ENCODE measurements at regions not wholly inside any gene's neighbourhood (a gene's known extent, or its start where the extent isn't known, plus 50 kb on each side); places are given as distances from the start of the nearest gene placed in this dataset.

- Histone ChIP-seq H3K4me1 (no peaks in the 10 kb centered on the region), H3K4me3 (no peak overlapping the region), H3K36me3 (no peaks in the 10 kb centered on the region), H3K27ac (no peak overlapping the region), H3K9me3 (no peaks in the 10 kb centered on the region), H3K27me3 (no peaks in the 10 kb centered on the region)
- no peak for ATAC-seq
- 53 to 88% methylated on average over 5 of the region's 5 CpGs for WGBS, 2 donors (ENCODE audit: low coverage in 1 of 2)
- TF ChIP-seq EP300 (IDR thresholded peaks at IDR 0.05), result no peak
- TF ChIP-seq POLR2A (IDR thresholded peaks at IDR 0.05), result no peak
- TF ChIP-seq CTCF (IDR thresholded peaks at IDR 0.05), result no peak
- TF ChIP-seq POLR2AphosphoS5 (IDR thresholded peaks at IDR 0.05), result no peak
These were observed 288.0 kb upstream of the CHORDC1 start for GRCh38 chr11:90510839-90511238.

GRCh38 chr11:90500922-90501568 is 278.2 kb upstream of the CHORDC1 start:
- TF ChIP-seq CTCF (IDR thresholded peaks at IDR 0.05) (no peak), POLR2AphosphoS5 (IDR thresholded peaks at IDR 0.05) (no peak), POLR2A (IDR thresholded peaks at IDR 0.05) (no peak), EP300 (IDR thresholded peaks at IDR 0.05) (no peak)
- no peak for ATAC-seq
- Histone ChIP-seq H3K27me3 (no peaks in the 10 kb centered on the region), H3K36me3 (no peaks in the 10 kb centered on the region), H3K9me3 (peaks cover 0 to 23% (median 0%) of the 10 kb centered on the region in 3 donors), H3K4me1 (no peaks in the 10 kb centered on the region), H3K4me3 (no peak overlapping the region), H3K27ac (no peak overlapping the region)
- WGBS, 2 donors (ENCODE audit: low coverage in 1 of 2), result 58 to 92% methylated on average over 3 to 5 of the region's 5 CpGs

GRCh38 chr11:90496722-90497121 is 273.9 kb upstream of the CHORDC1 start:
- Histone ChIP-seq H3K27me3 (no peaks in the 10 kb centered on the region), H3K4me1 (no peaks in the 10 kb centered on the region), H3K36me3 (no peaks in the 10 kb centered on the region), H3K4me3 (no peak overlapping the region), H3K27ac (no peak overlapping the region), H3K9me3 (peaks cover 0 to 23% (median 0%) of the 10 kb centered on the region in 3 donors)
- no peak for ATAC-seq
- 100% methylated on average over 1 of the region's 1 CpG for WGBS, 2 donors (ENCODE audit: low coverage in 1 of 2)
- TF ChIP-seq POLR2AphosphoS5 (IDR thresholded peaks at IDR 0.05) (no peak), EP300 (IDR thresholded peaks at IDR 0.05) (no peak)

GRCh38 chr11:90493379-90493778 is 270.5 kb upstream of the CHORDC1 start:
- ATAC-seq, result no peak
- no peak overlapping the region for H3K4me3 ChIP-seq
- TF ChIP-seq EP300 (IDR thresholded peaks at IDR 0.05), result no peak
- TF ChIP-seq POLR2A (IDR thresholded peaks at IDR 0.05), result no peak
- TF ChIP-seq POLR2AphosphoS5 (IDR thresholded peaks at IDR 0.05), result no peak
- no peak for TF ChIP-seq CTCF (IDR thresholded peaks at IDR 0.05)
- H3K27me3 ChIP-seq, result no peaks in the 10 kb centered on the region
- H3K4me1 ChIP-seq, result no peaks in the 10 kb centered on the region
- H3K27ac ChIP-seq, result no peak overlapping the region
- peaks cover 0 to 19% (median 0%) of the 10 kb centered on the region in 3 donors for H3K9me3 ChIP-seq
- no peaks in the 10 kb centered on the region for H3K36me3 ChIP-seq

GRCh38 chr11:90491466-90491865 is 268.6 kb upstream of the CHORDC1 start:
- Histone ChIP-seq H3K27ac (no peak overlapping the region), H3K27me3 (no peaks in the 10 kb centered on the region), H3K4me1 (no peaks in the 10 kb centered on the region), H3K9me3 (peaks cover 0 to 2% (median 0%) of the 10 kb centered on the region in 3 donors), H3K4me3 (no peak overlapping the region), H3K36me3 (no peaks in the 10 kb centered on the region)
- no peak for ATAC-seq
- 48 to 93% methylated on average over 2 of the region's 2 CpGs for WGBS, 2 donors (ENCODE audit: low coverage in 1 of 2)
- TF ChIP-seq POLR2AphosphoS5 (IDR thresholded peaks at IDR 0.05) (no peak), POLR2A (IDR thresholded peaks at IDR 0.05) (no peak), CTCF (IDR thresholded peaks at IDR 0.05) (no peak)
